ENCODE measurements at regions not wholly inside any gene's neighbourhood (a gene's known extent, or its start where the extent isn't known, plus 50 kb on each side); places are given as distances from the start of the nearest gene placed in this dataset.

DNA sequence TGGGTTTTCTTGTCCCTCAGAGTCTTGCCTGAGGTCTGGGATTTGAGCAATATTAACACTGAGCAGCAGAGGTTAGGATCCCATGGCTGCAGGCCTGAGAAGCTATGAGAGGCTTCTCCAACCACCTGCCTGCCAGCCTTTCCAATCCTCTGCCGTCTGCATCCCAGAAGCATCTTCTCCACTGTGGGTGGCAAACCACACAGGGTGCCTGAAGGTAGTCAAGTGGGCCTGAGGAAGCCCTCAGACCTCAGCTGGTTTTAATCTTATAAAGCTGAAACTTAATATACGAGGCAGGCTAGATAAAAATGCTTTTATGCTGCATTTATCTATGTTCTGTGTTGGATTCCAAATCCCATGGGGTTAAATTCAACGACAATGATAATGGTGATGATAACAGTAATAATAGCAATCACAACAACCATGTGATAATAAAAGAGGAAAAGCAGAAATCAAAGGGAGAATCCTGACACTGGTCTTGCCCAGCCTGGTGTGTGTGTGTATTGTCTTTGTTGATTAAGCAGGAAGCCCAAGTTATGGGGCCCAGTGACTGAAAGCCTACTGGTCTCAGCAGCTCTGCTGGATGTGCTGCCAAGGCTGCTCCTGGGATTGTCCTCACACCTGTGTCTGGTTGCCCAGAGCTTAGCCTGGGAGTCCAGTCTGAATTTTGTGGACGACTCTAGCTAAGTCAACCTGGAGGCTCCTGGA is 59.7 kb upstream of the LDAH start:
- CTCF ChIA-PET: no interaction called here
- ATAC-seq (no peak), DNase-seq (no peak)
- peaks cover 7% of the 10 kb centered on the region for H3K27me3 Mint-ChIP-seq
- H3K9me3 Mint-ChIP-seq (ENCODE audit: low read depth): no peaks in the 10 kb centered on the region
- H3K4me1 Mint-ChIP-seq: no peaks in the 10 kb centered on the region
- no peak overlapping the region for H3K4me3 Mint-ChIP-seq
- H3K36me3 Mint-ChIP-seq: no peaks in the 10 kb centered on the region
- no peak overlapping the region for H3K27ac Mint-ChIP-seq

DNA sequence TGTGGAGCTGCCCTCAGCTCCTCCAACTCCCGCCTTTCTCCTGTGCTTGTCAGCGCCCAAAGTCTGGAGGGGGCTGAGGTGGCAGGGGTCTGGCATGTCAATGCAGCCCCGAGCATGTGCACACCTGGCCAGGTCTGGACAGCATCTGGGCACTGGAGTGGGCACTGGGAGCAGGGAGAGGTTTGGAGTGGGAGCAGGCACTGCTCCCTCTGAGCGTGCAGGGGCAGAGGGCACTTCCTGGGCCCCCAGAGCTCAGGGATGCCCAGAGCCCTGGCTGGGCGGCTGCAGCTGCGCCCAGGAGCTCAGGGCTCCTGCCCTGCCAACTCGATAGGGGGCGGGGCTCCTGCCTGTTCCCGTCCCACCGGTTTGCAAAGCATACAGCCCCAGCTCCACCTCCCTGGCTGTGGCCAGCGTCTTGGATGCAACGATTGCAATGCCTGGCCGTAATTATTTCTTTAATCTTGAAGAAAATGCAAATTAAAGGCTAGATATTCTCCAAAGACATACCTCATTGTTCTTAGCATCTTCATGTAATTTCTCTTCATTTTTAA is 57.4 kb upstream of the LDAH start:
- peaks cover 18% of the 10 kb centered on the region for H3K27me3 Mint-ChIP-seq
- ATAC-seq (no peak), DNase-seq (no peak)
- H3K4me1 Mint-ChIP-seq: no peaks in the 10 kb centered on the region
- H3K27ac Mint-ChIP-seq: no peak overlapping the region
- CTCF ChIA-PET: no interaction called here
- no peaks in the 10 kb centered on the region for H3K36me3 Mint-ChIP-seq
- H3K9me3 Mint-ChIP-seq (ENCODE audit: low read depth): no peaks in the 10 kb centered on the region
- no peak overlapping the region for H3K4me3 Mint-ChIP-seq

DNA sequence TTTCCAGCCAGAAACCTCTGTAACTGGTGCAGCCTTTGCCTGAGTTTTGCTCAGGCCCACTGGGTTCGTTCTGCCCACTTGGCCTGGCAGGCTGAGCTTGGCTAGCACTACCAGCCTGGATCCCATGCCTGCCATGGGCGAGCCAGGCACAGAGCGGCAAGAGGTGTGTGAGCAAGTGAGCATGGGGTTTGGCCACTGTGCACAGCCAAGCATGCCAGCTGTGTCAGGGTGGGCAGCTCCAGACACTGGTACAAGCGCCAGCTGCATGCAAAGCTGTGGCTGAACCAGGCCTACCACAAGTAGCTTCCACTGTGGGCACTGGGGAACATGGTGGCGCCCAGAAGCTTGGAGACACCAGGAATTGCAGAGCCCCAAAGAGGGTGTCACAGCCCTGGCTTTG is 56.3 kb upstream of the LDAH start:
- H3K4me1 Mint-ChIP-seq: no peaks in the 10 kb centered on the region
- peaks cover 3% of the 10 kb centered on the region for H3K9me3 Mint-ChIP-seq (ENCODE audit: low read depth)
- CTCF ChIA-PET: no interaction called here
- DNase-seq: no peak
- no peak for ATAC-seq
- peaks cover 21% of the 10 kb centered on the region for H3K27me3 Mint-ChIP-seq
- no peak overlapping the region for H3K4me3 Mint-ChIP-seq
- no peak overlapping the region for H3K27ac Mint-ChIP-seq
- H3K36me3 Mint-ChIP-seq: no peaks in the 10 kb centered on the region

DNA sequence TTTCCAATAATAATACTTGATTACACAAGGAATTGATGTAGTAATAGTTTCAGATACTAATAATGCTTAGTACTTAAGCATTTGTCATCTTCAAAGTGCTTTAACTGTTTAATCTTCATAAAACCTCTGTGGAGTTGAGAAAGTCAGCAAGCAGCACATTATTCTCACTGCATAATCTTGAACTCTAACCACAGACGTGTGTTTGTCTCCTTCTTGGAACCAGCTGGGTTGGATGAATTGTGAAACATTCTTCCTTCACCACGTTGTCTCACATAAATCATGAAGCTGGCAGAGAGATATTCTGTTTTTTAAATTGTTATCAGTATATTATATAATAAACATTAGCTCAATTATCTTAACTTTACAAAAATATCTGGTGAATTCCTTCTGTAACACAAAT is 55.1 kb upstream of the LDAH start:
- H3K4me3 Mint-ChIP-seq: no peak overlapping the region
- H3K36me3 Mint-ChIP-seq: no peaks in the 10 kb centered on the region
- CTCF ChIA-PET: no interaction called here
- H3K27ac Mint-ChIP-seq: no peak overlapping the region
- ATAC-seq (no peak), DNase-seq (no peak)
- no peaks in the 10 kb centered on the region for H3K4me1 Mint-ChIP-seq
- peaks cover 33% of the 10 kb centered on the region for H3K27me3 Mint-ChIP-seq
- H3K9me3 Mint-ChIP-seq (ENCODE audit: low read depth): peaks cover 3% of the 10 kb centered on the region

Measured in activated CD8-positive, alpha-beta memory T cell treated with anti-CD3 and anti-CD28 coated beads, Interleukin-2, amount 10 ng/mL, durations not matched to agents 7 days and 5 days (primary cell).